Kidney epithelial cell (primary cell): ENCODE measurements at regions not wholly inside any gene's neighbourhood (a gene's known extent, or its start where the extent isn't known, plus 50 kb on each side); places are given as distances from the start of the nearest gene placed in this dataset.

Source experiments
- DNase-seq: peaks from one replicate; pipeline ENCODE4 v3.0.0-alpha.2; 2010; ENCODE audit warnings: low read depth
- H3K27me3 ChIP-seq: 2 replicates; pipeline ENCODE4 v1.6.0; 2011; ENCODE audit warnings: low read length; ENCODE audit not compliant: control insufficient read depth, insufficient read depth
- H3K36me3 ChIP-seq: 2 replicates; pipeline ENCODE4 v1.5.1; 2011; ENCODE audit warnings: low read length; ENCODE audit not compliant: control insufficient read depth, insufficient read depth
- H3K4me3 ChIP-seq: 2 replicates; pipeline ENCODE4 v1.5.1; 2011; ENCODE audit warnings: low read depth, mild to moderate bottlenecking, control low read depth, low read length
- TF ChIP-seq, protein P1 (sequence below): IDR thresholded peaks from 2 replicates; pipeline ENCODE4 v1.5.1; 2011; ENCODE audit warnings: mild to moderate bottlenecking, moderate library complexity, low read length, control low read depth, inconsistent platforms; ENCODE audit not compliant: insufficient read depth, poor library complexity, severe bottlenecking

DNA sequence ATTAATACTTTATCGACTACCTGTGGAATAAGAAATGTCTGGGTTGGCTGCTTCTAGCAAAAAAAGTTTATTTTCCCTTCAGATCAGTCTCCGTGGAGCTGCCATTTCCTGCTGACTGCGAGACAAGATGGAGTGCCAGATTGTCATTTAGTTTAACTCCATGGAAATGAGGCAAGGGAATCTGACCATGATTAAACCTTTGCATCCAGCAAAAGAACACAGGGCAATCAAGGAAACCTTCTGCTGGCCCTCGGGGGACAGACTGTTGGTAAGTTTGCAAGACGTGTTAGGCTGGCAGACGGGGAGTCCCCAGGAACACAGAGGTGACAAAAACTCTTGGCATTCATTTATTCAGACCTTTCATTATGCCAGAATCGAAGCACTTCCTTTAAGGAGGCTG, 52.2 kb upstream of the SPACA1 start:
- Histone ChIP-seq H3K4me3 (no peak overlapping the region), H3K27me3 (no peaks in the 10 kb centered on the region), H3K36me3 (no peaks in the 10 kb centered on the region)
- TF ChIP-seq, protein P1, sequence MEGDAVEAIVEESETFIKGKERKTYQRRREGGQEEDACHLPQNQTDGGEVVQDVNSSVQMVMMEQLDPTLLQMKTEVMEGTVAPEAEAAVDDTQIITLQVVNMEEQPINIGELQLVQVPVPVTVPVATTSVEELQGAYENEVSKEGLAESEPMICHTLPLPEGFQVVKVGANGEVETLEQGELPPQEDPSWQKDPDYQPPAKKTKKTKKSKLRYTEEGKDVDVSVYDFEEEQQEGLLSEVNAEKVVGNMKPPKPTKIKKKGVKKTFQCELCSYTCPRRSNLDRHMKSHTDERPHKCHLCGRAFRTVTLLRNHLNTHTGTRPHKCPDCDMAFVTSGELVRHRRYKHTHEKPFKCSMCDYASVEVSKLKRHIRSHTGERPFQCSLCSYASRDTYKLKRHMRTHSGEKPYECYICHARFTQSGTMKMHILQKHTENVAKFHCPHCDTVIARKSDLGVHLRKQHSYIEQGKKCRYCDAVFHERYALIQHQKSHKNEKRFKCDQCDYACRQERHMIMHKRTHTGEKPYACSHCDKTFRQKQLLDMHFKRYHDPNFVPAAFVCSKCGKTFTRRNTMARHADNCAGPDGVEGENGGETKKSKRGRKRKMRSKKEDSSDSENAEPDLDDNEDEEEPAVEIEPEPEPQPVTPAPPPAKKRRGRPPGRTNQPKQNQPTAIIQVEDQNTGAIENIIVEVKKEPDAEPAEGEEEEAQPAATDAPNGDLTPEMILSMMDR, result no peak
- no peak for DNase-seq

DNA sequence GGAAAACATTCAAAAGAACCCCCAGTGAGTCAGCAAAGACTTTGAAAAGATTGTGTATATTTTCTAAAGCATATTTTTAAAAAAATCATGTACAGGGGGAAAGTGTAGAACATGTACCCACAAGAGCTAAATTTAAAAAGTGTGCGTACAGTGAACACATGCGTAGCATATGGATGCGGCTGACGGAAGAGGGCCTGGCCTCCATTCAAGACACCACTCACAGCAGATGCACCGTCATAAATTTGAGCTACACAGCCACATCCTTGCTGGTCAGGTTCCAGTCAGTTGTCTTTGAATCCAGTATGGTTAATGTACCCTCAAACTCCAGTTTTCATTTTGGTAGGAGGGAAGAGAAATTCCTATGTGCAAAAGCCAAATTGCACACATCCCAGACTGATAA, 54.3 kb upstream of the SPACA1 start:
- Histone ChIP-seq H3K36me3 (no peaks in the 10 kb centered on the region), H3K4me3 (no peak overlapping the region), H3K27me3 (no peaks in the 10 kb centered on the region)
- TF ChIP-seq, protein P1, result no peak
- DNase-seq, result no peak

DNA sequence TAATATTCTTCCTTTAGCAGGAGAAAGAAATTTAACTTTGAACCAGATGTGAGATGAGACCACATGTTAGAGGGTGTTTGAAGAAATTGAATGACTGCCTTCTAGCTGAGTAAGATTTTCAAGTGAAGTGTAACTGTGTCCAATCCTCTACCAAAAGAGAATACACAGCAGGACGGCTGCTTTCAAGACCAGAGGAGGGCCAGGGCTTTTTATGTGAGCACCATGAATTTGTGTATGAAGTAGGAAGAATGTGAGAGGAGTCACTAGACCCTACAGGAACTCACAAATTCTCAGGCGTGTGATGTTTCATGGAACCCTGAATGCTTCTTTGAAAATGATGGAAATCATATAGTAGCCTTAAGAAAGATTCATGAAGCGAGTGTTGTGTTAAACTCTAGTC, 56.8 kb upstream of the SPACA1 start:
- no peak for DNase-seq
- no peaks in the 10 kb centered on the region for H3K36me3 ChIP-seq
- TF ChIP-seq, protein P1, result no peak
- H3K27me3 ChIP-seq, result no peaks in the 10 kb centered on the region
- no peak overlapping the region for H3K4me3 ChIP-seq

DNA sequence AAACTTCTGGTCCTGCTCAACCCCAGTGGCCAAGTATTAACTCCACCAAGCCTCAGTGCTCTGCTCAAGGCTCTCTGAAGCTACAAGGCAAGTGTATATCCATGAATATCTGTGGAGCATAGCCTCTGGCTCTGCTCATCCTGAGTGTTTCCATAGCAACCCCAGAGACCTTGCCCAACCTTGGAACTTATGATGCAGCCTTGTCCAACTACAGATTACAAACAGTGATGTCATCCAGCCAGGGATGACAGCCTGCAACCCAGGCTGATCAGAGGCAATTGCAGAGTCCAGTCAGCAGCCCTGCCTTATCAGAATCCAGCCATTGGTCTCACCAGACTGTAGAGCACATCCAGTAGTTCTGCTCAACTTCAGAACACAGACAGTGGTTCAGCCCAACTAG, 65.5 kb upstream of the SPACA1 start:
- H3K4me3 ChIP-seq, result no peak overlapping the region
- DNase-seq, result no peak
- H3K36me3 ChIP-seq, result no peaks in the 10 kb centered on the region
- H3K27me3 ChIP-seq, result no peaks in the 10 kb centered on the region
- TF ChIP-seq, protein P1, result no peak

DNA sequence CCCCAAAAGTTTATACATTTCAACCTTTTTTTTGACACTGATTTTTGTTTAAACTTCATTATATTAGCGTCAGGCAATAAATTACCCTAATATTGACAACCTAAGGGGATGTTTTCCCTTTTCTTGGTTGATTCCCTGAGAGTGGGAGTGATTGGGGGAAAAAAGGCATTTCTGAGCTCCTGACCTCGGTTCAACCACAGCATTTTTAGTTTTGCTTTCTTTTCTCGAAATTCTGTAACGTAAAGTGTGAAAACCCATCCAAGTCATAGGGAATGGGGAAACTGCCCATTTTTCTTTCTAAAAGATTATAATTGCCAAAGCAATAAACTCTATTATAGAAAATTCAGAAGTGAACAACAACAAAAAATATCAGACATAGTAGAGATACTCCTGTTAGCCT, 67.9 kb upstream of the SPACA1 start:
- no peaks in the 10 kb centered on the region for H3K36me3 ChIP-seq
- no peaks in the 10 kb centered on the region for H3K27me3 ChIP-seq
- TF ChIP-seq, protein P1, result no peak
- no peak for DNase-seq
- H3K4me3 ChIP-seq, result no peak overlapping the region

DNA sequence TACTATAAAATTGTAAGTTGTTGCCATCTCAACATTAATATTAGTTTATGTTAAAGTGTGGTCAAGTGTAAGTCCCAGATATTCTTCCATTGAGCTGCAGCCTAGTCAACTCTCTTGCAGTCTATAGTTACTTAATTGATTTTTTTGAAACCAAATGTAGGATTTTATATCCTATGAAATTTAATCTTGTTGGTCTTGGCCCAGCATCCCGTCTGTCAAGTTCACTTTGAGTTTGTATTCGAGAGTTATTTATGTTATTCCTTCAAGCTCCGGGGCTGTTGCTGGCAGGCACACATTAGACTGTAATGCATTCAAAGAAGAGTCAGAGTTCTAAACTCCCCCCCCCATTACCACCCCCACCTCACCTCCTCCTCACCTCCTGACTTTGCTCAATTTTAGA, 71.0 kb upstream of the SPACA1 start:
- Histone ChIP-seq H3K4me3 (no peak overlapping the region), H3K36me3 (no peaks in the 10 kb centered on the region), H3K27me3 (no peaks in the 10 kb centered on the region)
- no peak for DNase-seq
- TF ChIP-seq, protein P1, result no peak
